ENCODE measurements at regions not wholly inside any gene's neighbourhood (a gene's known extent, or its start where the extent isn't known, plus 50 kb on each side); places are given as distances from the start of the nearest gene placed in this dataset.

GRCh38 chr12:66751432-66752113 is 72.7 kb upstream of the GRIP1 start:
- WGBS, result no CpG with 5 or more reads among the region's 1 CpG
- no peaks in the 10 kb centered on the region for H3K4me1 ChIP-seq (ENCODE audit: control insufficient read depth, insufficient read depth, low read depth, low read length)
- H3K27ac ChIP-seq (ENCODE audit: low read length, poor library complexity, severe bottlenecking), result no peak overlapping the region

GRCh38 chr12:66753810-66754209 is 74.9 kb upstream of the GRIP1 start:
- no peaks in the 10 kb centered on the region for H3K79me1 ChIP-seq (replicated peaks; ENCODE audit: low read length, poor library complexity, severe bottlenecking)
- no peak overlapping the region for H3K27ac ChIP-seq (ENCODE audit: low read length, poor library complexity, severe bottlenecking)
- no peak overlapping the region for H2BK12ac ChIP-seq (ENCODE audit: low read length in 2 of 2)
- no peak overlapping the region for H4K91ac ChIP-seq (ENCODE audit: low read length)
- H3K4me2 ChIP-seq (ENCODE audit: low read length, poor library complexity, severe bottlenecking), result no peak overlapping the region
- no peak overlapping the region for H3K9ac ChIP-seq (ENCODE audit: low read length)
- peaks cover 5 to 19% of the 10 kb centered on the region in 2 experiments for H3K27me3 ChIP-seq (ENCODE audit: control insufficient read depth in 1 of 2, insufficient read depth in 1 of 2, low read length in 2 of 2)
- H2AFZ ChIP-seq (ENCODE audit: low read depth, low read length), result no peak overlapping the region
- H2BK15ac ChIP-seq (ENCODE audit: low read depth, poor library complexity, severe bottlenecking), result no peak overlapping the region
- no peak overlapping the region for H2BK5ac ChIP-seq (ENCODE audit: low read depth, low read length, poor library complexity, severe bottlenecking)
- no CpG with 5 or more reads among the region's 1 CpG for WGBS
- H3K36me3 ChIP-seq (ENCODE audit: control insufficient read depth in 1 of 2, insufficient read depth in 2 of 2, low read depth in 1 of 2, low read length in 2 of 2), result no peaks in the 10 kb centered on the region
- H3K4me3 ChIP-seq (ENCODE audit: insufficient read depth in 1 of 2, low read depth in 1 of 2, low read length in 2 of 2), result no peak overlapping the region
- H2BK120ac ChIP-seq (ENCODE audit: low read depth, low read length), result no peak overlapping the region
- H2AK5ac ChIP-seq (ENCODE audit: low read length, severe bottlenecking), result no peak overlapping the region
- H3K18ac ChIP-seq (ENCODE audit: low read depth in 1 of 2, low read length in 2 of 2), result no peak overlapping the region
- H3K14ac ChIP-seq (ENCODE audit: low read length in 2 of 2), result no peak overlapping the region
- H3K9me3 ChIP-seq (ENCODE audit: control insufficient read depth, low read length), result no peaks in the 10 kb centered on the region
- no peak overlapping the region for H3K4ac ChIP-seq (ENCODE audit: low read depth in 1 of 2, low read length in 2 of 2)
- H3K4me1 ChIP-seq (ENCODE audit: control insufficient read depth, insufficient read depth, low read depth, low read length), result no peaks in the 10 kb centered on the region
- no peak overlapping the region for H4K8ac ChIP-seq (ENCODE audit: low read length)
- no peak overlapping the region for H3K23ac ChIP-seq (ENCODE audit: low read length in 2 of 2)
- no peak for DNase-seq

More at GRCh38 chr12:66751432-66752113, 72.7 kb upstream of the GRIP1 start:
- Histone ChIP-seq H3K4me3 (ENCODE audit: insufficient read depth in 1 of 2, low read depth in 1 of 2, low read length in 2 of 2) (no peak overlapping the region), H3K79me1 (replicated peaks; ENCODE audit: low read length, poor library complexity, severe bottlenecking) (no peaks in the 10 kb centered on the region), H2BK12ac (ENCODE audit: low read length in 2 of 2) (no peak overlapping the region), H3K14ac (ENCODE audit: low read length in 2 of 2) (no peak overlapping the region), H2BK120ac (ENCODE audit: low read depth, low read length) (no peak overlapping the region), H2BK15ac (ENCODE audit: low read depth, poor library complexity, severe bottlenecking) (no peak overlapping the region), H2AFZ (ENCODE audit: low read depth, low read length) (no peak overlapping the region), H3K27me3 (ENCODE audit: control insufficient read depth in 1 of 2, insufficient read depth in 1 of 2, low read length in 2 of 2) (peaks cover 5 to 22% of the 10 kb centered on the region in 2 experiments), H3K18ac (ENCODE audit: low read depth in 1 of 2, low read length in 2 of 2) (no peak overlapping the region), H2AK5ac (ENCODE audit: low read length, severe bottlenecking) (no peak overlapping the region), H3K23ac (ENCODE audit: low read length in 2 of 2) (no peak overlapping the region), H4K91ac (ENCODE audit: low read length) (no peak overlapping the region), H3K9ac (ENCODE audit: low read length) (no peak overlapping the region), H4K8ac (ENCODE audit: low read length) (no peak overlapping the region), H3K36me3 (ENCODE audit: control insufficient read depth in 1 of 2, insufficient read depth in 2 of 2, low read depth in 1 of 2, low read length in 2 of 2) (no peaks in the 10 kb centered on the region), H3K9me3 (ENCODE audit: control insufficient read depth, low read length) (no peaks in the 10 kb centered on the region), H3K4me2 (ENCODE audit: low read length, poor library complexity, severe bottlenecking) (no peak overlapping the region), H3K4ac (ENCODE audit: low read depth in 1 of 2, low read length in 2 of 2) (no peak overlapping the region), H2BK5ac (ENCODE audit: low read depth, low read length, poor library complexity, severe bottlenecking) (no peak overlapping the region)
- DNase-seq, result no peak

- no peak overlapping the region for H3K14ac ChIP-seq (ENCODE audit: low read length in 2 of 2)
- H2BK120ac ChIP-seq (ENCODE audit: low read depth, low read length), result no peak overlapping the region
- no peaks in the 10 kb centered on the region for H3K9me3 ChIP-seq (ENCODE audit: control insufficient read depth, low read length)
- no peak overlapping the region for H3K4ac ChIP-seq (ENCODE audit: low read depth in 1 of 2, low read length in 2 of 2)
- H3K27me3 ChIP-seq (ENCODE audit: control insufficient read depth in 1 of 2, insufficient read depth in 1 of 2, low read length in 2 of 2), result peaks cover 0 to 12% of the 10 kb centered on the region in 2 experiments
- no peaks in the 10 kb centered on the region for H3K4me1 ChIP-seq (ENCODE audit: control insufficient read depth, insufficient read depth, low read depth, low read length)
- H2AK5ac ChIP-seq (ENCODE audit: low read length, severe bottlenecking), result no peak overlapping the region
- no peak overlapping the region for H4K91ac ChIP-seq (ENCODE audit: low read length)
- no peak overlapping the region for H3K9ac ChIP-seq (ENCODE audit: low read length)
- 85% methylated on average over 2 of the region's 2 CpGs for WGBS
- no peak overlapping the region for H3K18ac ChIP-seq (ENCODE audit: low read depth in 1 of 2, low read length in 2 of 2)
- no peak overlapping the region for H2BK5ac ChIP-seq (ENCODE audit: low read depth, low read length, poor library complexity, severe bottlenecking)
- no peak overlapping the region for H3K4me3 ChIP-seq (ENCODE audit: insufficient read depth in 1 of 2, low read depth in 1 of 2, low read length in 2 of 2)
- no peak overlapping the region for H2BK12ac ChIP-seq (ENCODE audit: low read length in 2 of 2)
- no peaks in the 10 kb centered on the region for H3K36me3 ChIP-seq (ENCODE audit: control insufficient read depth in 1 of 2, insufficient read depth in 2 of 2, low read depth in 1 of 2, low read length in 2 of 2)
- no peak overlapping the region for H2BK15ac ChIP-seq (ENCODE audit: low read depth, poor library complexity, severe bottlenecking)
- no peak overlapping the region for H2AFZ ChIP-seq (ENCODE audit: low read depth, low read length)
- H3K79me1 ChIP-seq (replicated peaks; ENCODE audit: low read length, poor library complexity, severe bottlenecking), result no peaks in the 10 kb centered on the region
- no peak overlapping the region for H3K23ac ChIP-seq (ENCODE audit: low read length in 2 of 2)
- DNase-seq, result no peak
- H4K8ac ChIP-seq (ENCODE audit: low read length), result no peak overlapping the region
- H3K4me2 ChIP-seq (ENCODE audit: low read length, poor library complexity, severe bottlenecking), result no peak overlapping the region
- no peak overlapping the region for H3K27ac ChIP-seq (ENCODE audit: low read length, poor library complexity, severe bottlenecking)
Measured at GRCh38 chr12:66755727-66756395, 77.0 kb upstream of the GRIP1 start.

GRCh38 chr12:66756631-66757030 is 77.8 kb upstream of the GRIP1 start:
- H2AFZ ChIP-seq (ENCODE audit: low read depth, low read length), result no peak overlapping the region
- H3K4me2 ChIP-seq (ENCODE audit: low read length, poor library complexity, severe bottlenecking), result no peak overlapping the region
- H3K79me1 ChIP-seq (replicated peaks; ENCODE audit: low read length, poor library complexity, severe bottlenecking), result no peaks in the 10 kb centered on the region
- no peak overlapping the region for H3K14ac ChIP-seq (ENCODE audit: low read length in 2 of 2)
- no peak overlapping the region for H3K27ac ChIP-seq (ENCODE audit: low read length, poor library complexity, severe bottlenecking)
- no CpG with 5 or more reads among the region's 1 CpG for WGBS
- H3K23ac ChIP-seq (ENCODE audit: low read length in 2 of 2), result no peak overlapping the region
- H2BK120ac ChIP-seq (ENCODE audit: low read depth, low read length), result no peak overlapping the region
- H3K4me1 ChIP-seq (ENCODE audit: control insufficient read depth, insufficient read depth, low read depth, low read length), result no peaks in the 10 kb centered on the region
- no peak overlapping the region for H3K9ac ChIP-seq (ENCODE audit: low read length)
- H3K18ac ChIP-seq (ENCODE audit: low read depth in 1 of 2, low read length in 2 of 2), result no peak overlapping the region
- H2BK12ac ChIP-seq (ENCODE audit: low read length in 2 of 2), result no peak overlapping the region
- H2AK5ac ChIP-seq (ENCODE audit: low read length, severe bottlenecking), result no peak overlapping the region
- H3K4ac ChIP-seq (ENCODE audit: low read depth in 1 of 2, low read length in 2 of 2), result no peak overlapping the region
- no peak for DNase-seq
- H2BK15ac ChIP-seq (ENCODE audit: low read depth, poor library complexity, severe bottlenecking), result no peak overlapping the region
- H2BK5ac ChIP-seq (ENCODE audit: low read depth, low read length, poor library complexity, severe bottlenecking), result no peak overlapping the region
- no peak overlapping the region for H4K8ac ChIP-seq (ENCODE audit: low read length)
- no peaks in the 10 kb centered on the region for H3K36me3 ChIP-seq (ENCODE audit: control insufficient read depth in 1 of 2, insufficient read depth in 2 of 2, low read depth in 1 of 2, low read length in 2 of 2)
- peaks cover 0 to 12% of the 10 kb centered on the region in 2 experiments for H3K27me3 ChIP-seq (ENCODE audit: control insufficient read depth in 1 of 2, insufficient read depth in 1 of 2, low read length in 2 of 2)
- H4K91ac ChIP-seq (ENCODE audit: low read length), result no peak overlapping the region
- no peaks in the 10 kb centered on the region for H3K9me3 ChIP-seq (ENCODE audit: control insufficient read depth, low read length)
- H3K4me3 ChIP-seq (ENCODE audit: insufficient read depth in 1 of 2, low read depth in 1 of 2, low read length in 2 of 2), result no peak overlapping the region
